K562 (cell line): ENCODE measurements at regions not wholly inside any gene's neighbourhood (a gene's known extent, or its start where the extent isn't known, plus 50 kb on each side); places are given as distances from the start of the nearest gene placed in this dataset.

Experiments used
- ATAC-seq: fragments of 200-7000 bp; cut with Tn5 transposase; 3 replicates; pipeline ENCODE4 v1.9.1; 2020; ENCODE audit warnings: moderate library complexity
- BruUV-seq: library from RNA; stranded (reverse); fragments of 400-500 nt; replicated peaks from 2 replicates; lab custom pipeline; 2021; lab: Mats Ljungman, UMichigan
- CTCF ChIA-PET: fragments of 300-600 bp; formaldehyde crosslinking; extraction: SDS; loops from one replicate; lab custom pipeline; 2021; ENCODE audit warnings: low intra/inter-chr PET ratio; lab: Yijun Ruan, JAX
- POLR2A ChIA-PET: fragments of 300-600, 350-650 bp; sonication (Branson Sonifier 250); formaldehyde crosslinking; extraction: SDS; loops from one replicate; lab custom pipeline; 2021; ENCODE audit warnings: antibody characterized with exemption, inconsistent platforms; lab: Yijun Ruan, JAX
- DNase-seq, 4 experiments: peaks; one replicate each; pipeline versions ENCODE4 v3.0.0 to v3.0.0-alpha.2; 2011 to 2018; ENCODE audit warnings: low spot score in 3 of 4, mixed read lengths in 3 of 4; ENCODE audit errors: extremely low read depth in 1 of 4
- FAIRE-seq: peaks from 2 replicates; lab custom pipeline; 2011; peaks lifted over from hg19 to GRCh38; lab: Jason Lieb, UNC
- H2AFZ ChIP-seq: 2 replicates; pipeline ENCODE4 v1.6.0; 2011; ENCODE audit warnings: low read depth, low read length, control low read depth, inconsistent platforms
- H3K27ac ChIP-seq: fragments of 200-600 bp; 3 replicates; pipeline ENCODE4 v1.8.0; 2011; ENCODE audit warnings: low read depth, mild to moderate bottlenecking, control low read depth, inconsistent platforms, low read length, moderate library complexity, mixed read lengths; ENCODE audit errors: extremely low read depth
- H3K27me3 ChIP-seq, 2 experiments: fragments of 300-600 bp in 1 of 2; 2 replicates in 1 of 2; 3 replicates in 1 of 2; pipeline versions ENCODE4 v1.6.0 to v1.8.0; 2011; ENCODE audit warnings: inconsistent platforms in 2 of 2, low read length in 2 of 2, mild to moderate bottlenecking in 1 of 2, mixed read lengths in 1 of 2, moderate library complexity in 1 of 2; ENCODE audit not compliant: control insufficient read depth in 2 of 2, insufficient read depth in 2 of 2
- H3K36me3 ChIP-seq: fragments of 300-600 bp; 3 replicates; pipeline ENCODE4 v1.8.0; 2011; ENCODE audit warnings: mild to moderate bottlenecking, low read length, inconsistent platforms; ENCODE audit not compliant: control insufficient read depth, insufficient read depth
- H3K4me1 ChIP-seq, 2 experiments: fragments of 200-600 bp in 1 of 2; replicated peaks in 1 of 2; 2 replicates in 1 of 2; 3 replicates in 1 of 2; pipeline versions ENCODE4 v1.5.1 to v1.8.0; 2011; ENCODE audit warnings: inconsistent platforms in 2 of 2, low read length in 2 of 2, mild to moderate bottlenecking in 1 of 2, mixed read lengths in 1 of 2, moderate library complexity in 1 of 2; ENCODE audit not compliant: control insufficient read depth in 2 of 2, insufficient read depth in 2 of 2
- H3K4me2 ChIP-seq: 2 replicates; pipeline ENCODE4 v1.6.1; 2011; ENCODE audit warnings: low read length, control low read depth, inconsistent platforms, mixed read lengths; ENCODE audit not compliant: insufficient read depth
- H3K4me3 ChIP-seq: fragments of 200-600 bp; sonication (generic), shearing (Covaris generic); 2 replicates; pipeline ENCODE4 v1.5.1; 2016; ENCODE audit warnings: control low read depth, inconsistent platforms
- H3K79me2 ChIP-seq: fragments of 200-600 bp; 3 replicates; pipeline ENCODE4 v1.8.0; 2011; ENCODE audit warnings: low read length, inconsistent platforms; ENCODE audit not compliant: control insufficient read depth, insufficient read depth
- H3K9ac ChIP-seq, 2 experiments: 2 replicates each; pipeline versions ENCODE4 v1.6.0 to v1.6.1; 2011; ENCODE audit warnings: low read depth in 2 of 2, low read length in 2 of 2, control low read depth in 1 of 2, inconsistent platforms in 1 of 2, mild to moderate bottlenecking in 1 of 2, mixed read lengths in 1 of 2; ENCODE audit not compliant: insufficient read depth in 1 of 2
- H3K9me1 ChIP-seq: one replicate; pipeline ENCODE4 v1.6.0; 2011; ENCODE audit warnings: inconsistent platforms, mild to moderate bottlenecking, low read length, moderate library complexity; ENCODE audit not compliant: control insufficient read depth, insufficient read depth
- H3K9me3 ChIP-seq: replicated peaks from 2 replicates; pipeline ENCODE4 v1.5.1; 2011; ENCODE audit warnings: low read depth, low read length, inconsistent platforms; ENCODE audit not compliant: control insufficient read depth, insufficient read depth
- H4K20me1 ChIP-seq: replicated peaks from 2 replicates; pipeline ENCODE4 v1.6.1; 2011; ENCODE audit warnings: low read length, inconsistent platforms, mixed read lengths; ENCODE audit not compliant: control insufficient read depth, insufficient read depth
- CXXC5 ChIP-seq: fragments of 250-450 bp; sonication (Bioruptor Pico); IDR thresholded peaks from 2 replicates; pipeline ENCODE4 v1.8.0; 2022; ENCODE audit warnings: inconsistent platforms, mild to moderate bottlenecking, moderate library complexity
- GATAD2A ChIP-seq: fragments of 450-650 bp; IDR thresholded peaks from 2 replicates; pipeline ENCODE4 v1.6.1; 2017
- RAD51 ChIP-seq: fragments of 450-650 bp; IDR thresholded peaks from 2 replicates; pipeline ENCODE4 v1.7.1; 2016; ENCODE audit warnings: low read depth, mild to moderate bottlenecking, borderline replicate concordance
- RBM39 ChIP-seq: fragments of 200-400 bp; formaldehyde crosslinking; optimal IDR thresholded peaks from 2 replicates; pipeline ENCODE3; 2018; ENCODE audit warnings: low read depth, low read length
- STAG1 ChIP-seq: sonication (generic); formaldehyde crosslinking; IDR thresholded peaks from 2 replicates; pipeline ENCODE4 v1.5.0; 2020; ENCODE audit warnings: missing genetic modification reagents, borderline replicate concordance
- YY1 ChIP-seq, 3 experiments: IDR thresholded peaks; 2 replicates each; pipeline ENCODE4 v1.6.1; 2011; ENCODE audit warnings: low read length in 2 of 3, mild to moderate bottlenecking in 2 of 3, moderate library complexity in 2 of 3, borderline replicate concordance in 1 of 3, control low read depth in 1 of 3, low read depth in 1 of 3; ENCODE audit not compliant: insufficient read depth in 3 of 3, insufficient replicate concordance in 2 of 3, control insufficient read depth in 1 of 3, insufficient read length in 1 of 3; ENCODE audit errors: extremely low read depth in 1 of 3
- ZNF232 ChIP-seq: sonication (generic); formaldehyde crosslinking; IDR thresholded peaks from 2 replicates; pipeline ENCODE4 v1.8.0; 2022; ENCODE audit warnings: mild to moderate bottlenecking, missing genetic modification reagents
- ZNF24 ChIP-seq: fragments of 450-650 bp; IDR thresholded peaks from 2 replicates; pipeline ENCODE4 v1.6.1; 2016
- ZNF764 ChIP-seq: fragments of 250-450 bp; sonication (Bioruptor Pico); IDR thresholded peaks from 2 replicates; pipeline ENCODE4 v1.4.0; 2020; ENCODE audit warnings: low read depth, mild to moderate bottlenecking, moderate library complexity
- WGBS: fragments of 100-300 bp; shearing (Covaris generic); methylation state at CpG from one replicate; pipeline ENCODE4 v1.1.6; 2016; ENCODE audit warnings: low coverage, mixed read lengths; ENCODE audit not compliant: insufficient coverage; ENCODE audit errors: missing lambda C conversion rate; 5-methylcytosine and 5-hydroxymethylcytosine counted together
- in situ Hi-C: fragments of 300-500 bp; cut with MboI; formaldehyde crosslinking; loops from 4 replicates; pipeline ENCODE4 v1.15.0; 2018; ENCODE audit warnings: inconsistent platforms, mixed read lengths
- intact Hi-C: fragments of 100-400 bp; cut with micrococcal nuclease; formaldehyde crosslinking; loops from 2 replicates; pipeline ENCODE4 v1.14.2; 2022
- TF ChIP-seq, protein P1 (sequence below): fragments of 250-450 bp; sonication (Bioruptor Pico); IDR thresholded peaks from 2 replicates; pipeline ENCODE4 v1.8.0; 2021; ENCODE audit warnings: moderate library complexity, mild to moderate bottlenecking, inconsistent platforms
- TF ChIP-seq, protein P2 (sequence below), 2 experiments: fragments of 450-650 bp; formaldehyde crosslinking in 1 of 2; IDR thresholded peaks; 2 replicates each; pipeline versions ENCODE4 v1.4.0 to v1.6.1; 2014 to 2020; ENCODE audit warnings: mild to moderate bottlenecking in 2 of 2, borderline replicate concordance in 1 of 2, low read depth in 1 of 2

DNA sequence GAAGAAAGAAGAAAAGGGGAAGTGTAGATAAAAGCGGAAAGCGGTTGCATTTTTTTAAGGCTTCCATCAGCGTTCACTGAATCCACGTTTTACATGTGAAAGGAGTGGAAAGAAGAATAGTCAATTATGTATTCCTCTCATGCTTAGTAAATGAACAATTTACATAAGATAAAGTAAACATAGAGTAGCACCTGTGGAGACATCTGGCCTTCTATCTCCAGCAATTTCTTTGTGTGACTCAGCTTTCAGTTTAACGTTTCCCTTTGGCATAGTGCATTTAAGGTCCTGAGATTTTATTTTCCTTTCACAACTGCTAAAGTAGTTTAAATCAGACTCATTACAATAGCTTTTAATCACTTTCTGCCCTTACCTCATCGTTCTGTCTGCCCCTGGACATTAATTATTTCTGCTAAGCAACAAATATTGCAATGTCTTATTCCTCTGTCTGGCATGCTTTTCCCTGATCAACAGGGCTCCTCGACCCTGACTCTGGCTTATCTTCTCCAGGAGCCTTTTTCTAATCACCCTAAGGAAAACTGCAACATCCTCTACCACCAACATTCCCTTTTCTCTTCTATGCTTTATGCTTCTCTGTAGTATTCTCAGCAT is 383.5 kb upstream of the VWC2 start:
- ATAC-seq = no peak
- no peaks in the 10 kb centered on the region for H3K4me1 ChIP-seq
- no peak for FAIRE-seq
- H3K9me3 ChIP-seq = no peaks in the 10 kb centered on the region
- no peaks in the 10 kb centered on the region for H3K79me2 ChIP-seq
- H3K27me3 ChIP-seq = no peaks in the 10 kb centered on the region
- no peak overlapping the region for H3K9ac ChIP-seq
- H3K27ac ChIP-seq = no peak overlapping the region
- no peaks in the 10 kb centered on the region for H3K9me1 ChIP-seq
- BruUV-seq = no TSS peak
- ChIA-PET CTCF (no interaction called here), POLR2A (no interaction called here)
- H4K20me1 ChIP-seq = no peaks in the 10 kb centered on the region
- H2AFZ ChIP-seq = no peak overlapping the region
- H3K4me3 ChIP-seq = no peak overlapping the region
- H3K4me2 ChIP-seq = no peak overlapping the region
- WGBS = 2% methylated on average over 7 of the region's 7 CpGs
- intact Hi-C loops (no loop called here), in situ Hi-C loops (no loop called here)
- no peak for DNase-seq
- H3K36me3 ChIP-seq = no peaks in the 10 kb centered on the region
- TF ChIP-seq ZNF232 (CRISPR knock-in tag) (no peak), CXXC5 (no peak), STAG1 (CRISPR knock-in tag) (no peak), YY1 (IDR thresholded peaks at IDR 0.05; ENCODE audit: borderline replicate concordance in 1 of 3, control insufficient read depth in 1 of 3, extremely low read depth in 1 of 3, insufficient read depth in 3 of 3, insufficient read length in 1 of 3, insufficient replicate concordance in 2 of 3, low read depth in 1 of 3, low read length in 2 of 3) (no peak), RBM39 (no peak), RAD51 (no peak), ZNF764 (no peak), GATAD2A (no peak), ZNF24 (no peak)
- TF ChIP-seq, protein P1, sequence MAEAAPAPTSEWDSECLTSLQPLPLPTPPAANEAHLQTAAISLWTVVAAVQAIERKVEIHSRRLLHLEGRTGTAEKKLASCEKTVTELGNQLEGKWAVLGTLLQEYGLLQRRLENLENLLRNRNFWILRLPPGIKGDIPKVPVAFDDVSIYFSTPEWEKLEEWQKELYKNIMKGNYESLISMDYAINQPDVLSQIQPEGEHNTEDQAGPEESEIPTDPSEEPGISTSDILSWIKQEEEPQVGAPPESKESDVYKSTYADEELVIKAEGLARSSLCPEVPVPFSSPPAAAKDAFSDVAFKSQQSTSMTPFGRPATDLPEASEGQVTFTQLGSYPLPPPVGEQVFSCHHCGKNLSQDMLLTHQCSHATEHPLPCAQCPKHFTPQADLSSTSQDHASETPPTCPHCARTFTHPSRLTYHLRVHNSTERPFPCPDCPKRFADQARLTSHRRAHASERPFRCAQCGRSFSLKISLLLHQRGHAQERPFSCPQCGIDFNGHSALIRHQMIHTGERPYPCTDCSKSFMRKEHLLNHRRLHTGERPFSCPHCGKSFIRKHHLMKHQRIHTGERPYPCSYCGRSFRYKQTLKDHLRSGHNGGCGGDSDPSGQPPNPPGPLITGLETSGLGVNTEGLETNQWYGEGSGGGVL (CRISPR knock-in tag) = no peak
- TF ChIP-seq, protein P2, sequence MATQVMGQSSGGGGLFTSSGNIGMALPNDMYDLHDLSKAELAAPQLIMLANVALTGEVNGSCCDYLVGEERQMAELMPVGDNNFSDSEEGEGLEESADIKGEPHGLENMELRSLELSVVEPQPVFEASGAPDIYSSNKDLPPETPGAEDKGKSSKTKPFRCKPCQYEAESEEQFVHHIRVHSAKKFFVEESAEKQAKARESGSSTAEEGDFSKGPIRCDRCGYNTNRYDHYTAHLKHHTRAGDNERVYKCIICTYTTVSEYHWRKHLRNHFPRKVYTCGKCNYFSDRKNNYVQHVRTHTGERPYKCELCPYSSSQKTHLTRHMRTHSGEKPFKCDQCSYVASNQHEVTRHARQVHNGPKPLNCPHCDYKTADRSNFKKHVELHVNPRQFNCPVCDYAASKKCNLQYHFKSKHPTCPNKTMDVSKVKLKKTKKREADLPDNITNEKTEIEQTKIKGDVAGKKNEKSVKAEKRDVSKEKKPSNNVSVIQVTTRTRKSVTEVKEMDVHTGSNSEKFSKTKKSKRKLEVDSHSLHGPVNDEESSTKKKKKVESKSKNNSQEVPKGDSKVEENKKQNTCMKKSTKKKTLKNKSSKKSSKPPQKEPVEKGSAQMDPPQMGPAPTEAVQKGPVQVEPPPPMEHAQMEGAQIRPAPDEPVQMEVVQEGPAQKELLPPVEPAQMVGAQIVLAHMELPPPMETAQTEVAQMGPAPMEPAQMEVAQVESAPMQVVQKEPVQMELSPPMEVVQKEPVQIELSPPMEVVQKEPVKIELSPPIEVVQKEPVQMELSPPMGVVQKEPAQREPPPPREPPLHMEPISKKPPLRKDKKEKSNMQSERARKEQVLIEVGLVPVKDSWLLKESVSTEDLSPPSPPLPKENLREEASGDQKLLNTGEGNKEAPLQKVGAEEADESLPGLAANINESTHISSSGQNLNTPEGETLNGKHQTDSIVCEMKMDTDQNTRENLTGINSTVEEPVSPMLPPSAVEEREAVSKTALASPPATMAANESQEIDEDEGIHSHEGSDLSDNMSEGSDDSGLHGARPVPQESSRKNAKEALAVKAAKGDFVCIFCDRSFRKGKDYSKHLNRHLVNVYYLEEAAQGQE (IDR thresholded peaks at IDR 0.05; ENCODE audit: borderline replicate concordance) = no peak
- TF ChIP-seq, protein P2 (CRISPR knock-in tag; IDR thresholded peaks at IDR 0.05; ENCODE audit: low read depth) = no peak
